ENCODE measurements at regions not wholly inside any gene's neighbourhood (a gene's known extent, or its start where the extent isn't known, plus 50 kb on each side); places are given as distances from the start of the nearest gene placed in this dataset.
A peak's percentile ranks its signal among the peaks of the same experiment; 100 is the strongest.

- Histone ChIP-seq H3K36me3 (ENCODE audit: insufficient read depth, low read length) (no peaks in the 10 kb centered on the region), H3K27me3 (ENCODE audit: insufficient read depth, low read length, poor library complexity) (peaks cover 7% of the 10 kb centered on the region), H3K27ac (ENCODE audit: low read length) (no peak overlapping the region), H3K9ac (ENCODE audit: low read depth, low read length) (no peak overlapping the region), H4K20me1 (ENCODE audit: insufficient read depth, low read length) (no peaks in the 10 kb centered on the region), H3K79me2 (ENCODE audit: insufficient read depth, low read length) (no peaks in the 10 kb centered on the region), H3K4me2 (ENCODE audit: insufficient read depth, low read length) (no peak overlapping the region), H3K9me3 (ENCODE audit: insufficient read depth, low read length, severe bottlenecking) (no peaks in the 10 kb centered on the region), H3K4me1 (ENCODE audit: insufficient read depth, low read length) (no peaks in the 10 kb centered on the region), H2AFZ (ENCODE audit: low read depth, low read length) (no peak overlapping the region), H3K4me3 (ENCODE audit: low read depth in 1 of 2, low read length in 2 of 2) (no peak overlapping the region)
- TF ChIP-seq EZH2 (IDR thresholded peaks at IDR 0.05; ENCODE audit: borderline replicate concordance, low read depth, low read length, severe bottlenecking) = no peak
- TF ChIP-seq CTCF (IDR thresholded peaks at IDR 0.05; ENCODE audit: borderline replicate concordance, extremely low read depth, low read length, poor library complexity, severe bottlenecking) = no peak
- ATAC-seq (ENCODE audit: insufficient read depth, low read depth) (no peak), DNase-seq (no peak)
Measured at GRCh38 chr16:87060034-87060986, 256.9 kb downstream of the C16orf95 start.

GRCh38 chr16:87061243-87061920 lies 255.8 kb downstream of the C16orf95 start:
- Histone ChIP-seq H3K4me2 (ENCODE audit: insufficient read depth, low read length) (no peak overlapping the region), H2AFZ (ENCODE audit: low read depth, low read length) (no peak overlapping the region), H3K9me3 (ENCODE audit: insufficient read depth, low read length, severe bottlenecking) (no peaks in the 10 kb centered on the region), H4K20me1 (ENCODE audit: insufficient read depth, low read length) (no peaks in the 10 kb centered on the region), H3K36me3 (ENCODE audit: insufficient read depth, low read length) (no peaks in the 10 kb centered on the region), H3K9ac (ENCODE audit: low read depth, low read length) (no peak overlapping the region), H3K4me3 (ENCODE audit: low read depth in 1 of 2, low read length in 2 of 2) (no peak overlapping the region), H3K27ac (ENCODE audit: low read length) (no peak overlapping the region), H3K4me1 (ENCODE audit: insufficient read depth, low read length) (no peaks in the 10 kb centered on the region), H3K27me3 (ENCODE audit: insufficient read depth, low read length, poor library complexity) (peaks cover 9% of the 10 kb centered on the region), H3K79me2 (ENCODE audit: insufficient read depth, low read length) (no peaks in the 10 kb centered on the region)
- ATAC-seq (ENCODE audit: insufficient read depth, low read depth) (no peak), DNase-seq (no peak)
- TF ChIP-seq CTCF (IDR thresholded peaks at IDR 0.05; ENCODE audit: borderline replicate concordance, extremely low read depth, low read length, poor library complexity, severe bottlenecking) (no peak), EZH2 (IDR thresholded peaks at IDR 0.05; ENCODE audit: borderline replicate concordance, low read depth, low read length, severe bottlenecking) (no peak)

GRCh38 chr16:87062569-87063442 lies 254.4 kb downstream of the C16orf95 start:
- Histone ChIP-seq H3K27ac (ENCODE audit: low read length) (no peak overlapping the region), H3K4me3 (ENCODE audit: low read depth in 1 of 2, low read length in 2 of 2) (no peak overlapping the region), H3K4me1 (ENCODE audit: insufficient read depth, low read length) (no peaks in the 10 kb centered on the region), H2AFZ (ENCODE audit: low read depth, low read length) (no peak overlapping the region), H3K4me2 (ENCODE audit: insufficient read depth, low read length) (no peak overlapping the region), H3K79me2 (ENCODE audit: insufficient read depth, low read length) (no peaks in the 10 kb centered on the region), H3K9me3 (ENCODE audit: insufficient read depth, low read length, severe bottlenecking) (no peaks in the 10 kb centered on the region), H3K27me3 (ENCODE audit: insufficient read depth, low read length, poor library complexity) (peaks cover 9% of the 10 kb centered on the region), H3K36me3 (ENCODE audit: insufficient read depth, low read length) (no peaks in the 10 kb centered on the region), H4K20me1 (ENCODE audit: insufficient read depth, low read length) (no peaks in the 10 kb centered on the region), H3K9ac (ENCODE audit: low read depth, low read length) (no peak overlapping the region)
- DNase-seq = peak; percentile 37
- peak; percentile 74 for ATAC-seq (ENCODE audit: insufficient read depth, low read depth)
- TF ChIP-seq EZH2 (IDR thresholded peaks at IDR 0.05; ENCODE audit: borderline replicate concordance, low read depth, low read length, severe bottlenecking) (no peak), CTCF (IDR thresholded peaks at IDR 0.05; ENCODE audit: borderline replicate concordance, extremely low read depth, low read length, poor library complexity, severe bottlenecking) (peak; percentile 82)
